ENCODE measurements at regions not wholly inside any gene's neighbourhood (a gene's known extent, or its start where the extent isn't known, plus 50 kb on each side); places are given as distances from the start of the nearest gene placed in this dataset.

DNA sequence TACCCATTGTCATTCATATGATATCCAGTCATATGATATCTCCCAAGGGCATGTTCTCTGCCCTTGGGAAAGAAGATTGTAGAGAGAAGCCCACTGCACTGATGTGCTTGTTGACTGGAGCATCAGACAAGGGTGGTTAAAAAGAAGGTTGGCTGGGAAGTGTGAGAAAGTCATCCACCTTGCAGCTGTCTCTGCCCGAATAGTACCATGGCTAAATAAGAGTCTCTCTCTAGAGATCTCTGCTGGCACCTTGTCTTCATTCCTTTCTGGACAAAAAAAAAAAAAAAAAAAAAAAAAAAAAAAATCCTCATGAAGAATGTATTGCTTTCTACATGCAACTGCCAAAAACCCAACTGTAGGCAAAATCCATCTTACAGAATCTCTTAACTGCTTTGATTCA lies 349.7 kb upstream of the ESRRG start:
- no peak overlapping the region for H3K4me3 ChIP-seq
- no peak for DNase-seq (ENCODE audit: low spot score)
- no peaks in the 10 kb centered on the region for H3K9me3 ChIP-seq
- H3K36me3 ChIP-seq: no peaks in the 10 kb centered on the region
- 91% methylated on average over 1 of the region's 1 CpG for WGBS
- TF ChIP-seq, protein P1, sequence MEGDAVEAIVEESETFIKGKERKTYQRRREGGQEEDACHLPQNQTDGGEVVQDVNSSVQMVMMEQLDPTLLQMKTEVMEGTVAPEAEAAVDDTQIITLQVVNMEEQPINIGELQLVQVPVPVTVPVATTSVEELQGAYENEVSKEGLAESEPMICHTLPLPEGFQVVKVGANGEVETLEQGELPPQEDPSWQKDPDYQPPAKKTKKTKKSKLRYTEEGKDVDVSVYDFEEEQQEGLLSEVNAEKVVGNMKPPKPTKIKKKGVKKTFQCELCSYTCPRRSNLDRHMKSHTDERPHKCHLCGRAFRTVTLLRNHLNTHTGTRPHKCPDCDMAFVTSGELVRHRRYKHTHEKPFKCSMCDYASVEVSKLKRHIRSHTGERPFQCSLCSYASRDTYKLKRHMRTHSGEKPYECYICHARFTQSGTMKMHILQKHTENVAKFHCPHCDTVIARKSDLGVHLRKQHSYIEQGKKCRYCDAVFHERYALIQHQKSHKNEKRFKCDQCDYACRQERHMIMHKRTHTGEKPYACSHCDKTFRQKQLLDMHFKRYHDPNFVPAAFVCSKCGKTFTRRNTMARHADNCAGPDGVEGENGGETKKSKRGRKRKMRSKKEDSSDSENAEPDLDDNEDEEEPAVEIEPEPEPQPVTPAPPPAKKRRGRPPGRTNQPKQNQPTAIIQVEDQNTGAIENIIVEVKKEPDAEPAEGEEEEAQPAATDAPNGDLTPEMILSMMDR (IDR thresholded peaks at IDR 0.05): no peak
- TF ChIP-seq POLR2A (IDR thresholded peaks at IDR 0.05) (no peak), POLR2AphosphoS5 (IDR thresholded peaks at IDR 0.05) (no peak)
- H3K27me3 ChIP-seq (replicated peaks; ENCODE audit: insufficient read depth): no peaks in the 10 kb centered on the region
- no peak overlapping the region for H3K27ac ChIP-seq
- no peaks in the 10 kb centered on the region for H3K4me1 ChIP-seq (replicated peaks)
- intact Hi-C loops (cut with DNase I): no loop called here

DNA sequence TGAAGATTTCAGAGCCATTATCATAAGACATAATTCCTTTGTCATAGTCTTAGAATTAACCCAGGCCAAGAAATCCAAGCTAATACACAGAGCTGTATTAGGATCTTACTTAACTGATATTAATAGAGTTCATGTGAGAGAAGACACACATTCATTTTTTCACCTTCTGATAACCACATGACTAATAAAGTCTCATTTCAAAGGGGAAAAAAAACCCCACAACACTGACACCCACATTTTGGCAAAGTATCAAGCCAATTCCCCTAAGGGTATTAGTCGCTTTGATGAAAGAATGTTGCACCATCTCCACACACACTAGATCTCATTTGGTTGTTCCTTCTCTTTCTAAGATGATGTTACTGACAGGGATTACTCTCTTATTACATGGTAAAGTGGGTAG lies 344.4 kb upstream of the ESRRG start:
- H3K4me3 ChIP-seq: no peak overlapping the region
- H3K4me1 ChIP-seq (replicated peaks): no peaks in the 10 kb centered on the region
- intact Hi-C loops (cut with DNase I): no loop called here
- TF ChIP-seq, protein P1 (IDR thresholded peaks at IDR 0.05): no peak
- TF ChIP-seq POLR2AphosphoS5 (IDR thresholded peaks at IDR 0.05) (no peak), POLR2A (IDR thresholded peaks at IDR 0.05) (no peak)
- no peaks in the 10 kb centered on the region for H3K36me3 ChIP-seq
- no peaks in the 10 kb centered on the region for H3K9me3 ChIP-seq
- WGBS: 81% methylated on average over 1 of the region's 1 CpG
- H3K27ac ChIP-seq: no peak overlapping the region
- DNase-seq (ENCODE audit: low spot score): no peak
- no peaks in the 10 kb centered on the region for H3K27me3 ChIP-seq (replicated peaks; ENCODE audit: insufficient read depth)

DNA sequence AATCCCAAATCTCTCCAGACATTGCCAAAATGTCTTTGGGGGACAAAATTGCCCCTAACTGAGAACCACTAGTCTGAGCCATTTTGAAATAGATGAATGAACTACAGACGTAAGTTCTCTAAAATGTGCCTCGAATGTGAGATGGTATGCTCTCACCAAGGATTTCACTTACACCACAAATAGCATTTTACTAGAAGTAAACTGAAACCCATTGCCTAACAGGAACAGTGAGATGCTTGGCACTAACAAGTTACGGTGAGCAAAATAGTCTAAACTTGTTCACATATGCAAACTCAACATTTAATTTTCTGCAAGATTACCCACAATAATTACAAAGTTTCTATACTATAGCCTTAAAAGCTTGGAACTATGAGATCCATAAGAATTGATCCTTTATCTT lies 343.6 kb upstream of the ESRRG start:
- Histone ChIP-seq H3K4me3 (no peak overlapping the region), H3K27ac (no peak overlapping the region), H3K27me3 (replicated peaks; ENCODE audit: insufficient read depth) (no peaks in the 10 kb centered on the region), H3K9me3 (no peaks in the 10 kb centered on the region), H3K4me1 (replicated peaks) (no peaks in the 10 kb centered on the region), H3K36me3 (no peaks in the 10 kb centered on the region)
- 58% methylated on average over 3 of the region's 3 CpGs for WGBS
- intact Hi-C loops (cut with DNase I): no loop called here
- TF ChIP-seq POLR2A (IDR thresholded peaks at IDR 0.05) (no peak), POLR2AphosphoS5 (IDR thresholded peaks at IDR 0.05) (no peak)
- TF ChIP-seq, protein P1 (IDR thresholded peaks at IDR 0.05): no peak
- DNase-seq (ENCODE audit: low spot score): no peak

DNA sequence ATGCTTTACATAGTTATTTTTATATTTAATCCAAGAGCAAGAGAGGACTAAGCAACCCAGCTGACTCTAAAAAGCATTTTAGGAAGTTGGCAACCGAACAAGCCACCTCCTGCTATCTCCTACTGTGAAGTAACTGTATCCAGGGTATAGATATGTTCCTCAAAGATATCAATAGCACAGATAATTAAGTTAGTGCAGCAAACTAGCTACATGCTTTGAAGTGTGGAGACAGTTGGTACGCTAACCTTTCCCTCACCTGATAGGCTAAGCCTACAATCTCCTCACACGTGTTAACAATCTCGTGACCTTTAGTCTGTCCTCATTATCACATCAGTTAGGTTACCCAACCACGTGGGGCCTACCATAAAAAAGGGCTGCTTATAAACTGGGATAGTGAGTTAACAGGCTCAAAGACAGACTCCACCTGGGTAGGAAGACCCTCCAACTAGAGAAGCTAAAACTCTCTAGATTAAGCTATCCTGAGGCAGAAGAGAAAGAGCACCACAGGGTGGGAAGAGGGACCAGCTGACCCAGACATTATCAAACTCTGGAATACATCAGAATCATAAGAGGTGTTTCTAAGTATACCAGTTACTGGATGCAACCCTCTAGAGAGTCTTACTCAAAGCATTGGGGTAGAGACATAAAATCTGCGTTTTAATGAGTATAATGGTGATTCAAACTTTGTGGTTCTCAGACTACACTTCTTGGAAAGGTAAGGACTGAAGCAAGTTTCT lies 340.1 kb upstream of the ESRRG start:
- H3K4me1 ChIP-seq (replicated peaks): no peaks in the 10 kb centered on the region
- no peaks in the 10 kb centered on the region for H3K9me3 ChIP-seq
- H3K27me3 ChIP-seq (replicated peaks; ENCODE audit: insufficient read depth): no peaks in the 10 kb centered on the region
- intact Hi-C loops (cut with DNase I): no loop called here
- no peak for TF ChIP-seq POLR2AphosphoS5 (IDR thresholded peaks at IDR 0.05)
- TF ChIP-seq, protein P1 (IDR thresholded peaks at IDR 0.05): no peak
- no peak for TF ChIP-seq POLR2A (IDR thresholded peaks at IDR 0.05)
- WGBS: 60% methylated on average over 6 of the region's 6 CpGs
- H3K36me3 ChIP-seq: no peaks in the 10 kb centered on the region
- H3K4me3 ChIP-seq: no peak overlapping the region
- H3K27ac ChIP-seq: peak overlapping the region; percentile 64 to 67
- DNase-seq (ENCODE audit: low spot score): no peak

DNA sequence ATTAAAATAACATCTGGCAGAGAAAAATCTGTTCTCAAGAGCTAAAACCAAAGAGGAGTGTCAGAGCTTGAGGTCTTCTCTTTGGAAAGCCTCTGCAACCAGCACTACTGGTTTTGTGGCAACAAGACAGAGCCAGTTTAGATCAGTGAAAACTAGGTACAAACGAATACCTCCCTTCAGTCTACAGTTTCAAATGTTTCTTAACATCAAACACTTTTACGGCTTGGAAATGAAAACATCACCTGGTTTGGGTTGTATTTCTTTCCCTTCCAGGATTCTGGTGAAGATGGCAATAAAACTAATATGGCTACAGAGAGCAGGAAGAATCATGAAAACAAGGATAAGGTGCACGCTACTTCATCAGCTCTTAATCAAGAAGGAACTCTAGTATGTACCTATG lies 339.4 kb upstream of the ESRRG start:
- Histone ChIP-seq H3K27ac (peak overlapping the region; percentile 64 to 67), H3K4me1 (replicated peaks) (no peaks in the 10 kb centered on the region), H3K36me3 (no peaks in the 10 kb centered on the region), H3K27me3 (replicated peaks; ENCODE audit: insufficient read depth) (no peaks in the 10 kb centered on the region), H3K4me3 (no peak overlapping the region), H3K9me3 (no peaks in the 10 kb centered on the region)
- WGBS: 41% methylated on average over 3 of the region's 3 CpGs
- TF ChIP-seq POLR2A (IDR thresholded peaks at IDR 0.05) (no peak), POLR2AphosphoS5 (IDR thresholded peaks at IDR 0.05) (peak; percentile 57)
- TF ChIP-seq, protein P1 (IDR thresholded peaks at IDR 0.05): no peak
- intact Hi-C loops (cut with DNase I): no loop called here
- DNase-seq (ENCODE audit: low spot score): peak; percentile 57

All from prostate gland (tissue), 2 donors.